HAP-1 (cell line): ENCODE measurements at regions not wholly inside any gene's neighbourhood (a gene's known extent, or its start where the extent isn't known, plus 50 kb on each side); places are given as distances from the start of the nearest gene placed in this dataset.

Experiments used
- DNase-seq, 2 experiments: peaks; one replicate each; pipeline ENCODE4 v3.0.0-alpha.2; 2016 to 2020; ENCODE audit warnings: low spot score in 2 of 2
- H3K27me3 ChIP-seq: fragments of 250-450 bp; sonication (Bioruptor Pico); 2 replicates; pipeline ENCODE4 v1.5.1; 2020; ENCODE audit warnings: low read depth, mild to moderate bottlenecking, moderate library complexity
- H3K36me3 ChIP-seq: fragments of 250-450 bp; sonication (Bioruptor Pico); replicated peaks from 2 replicates; pipeline ENCODE4 v1.5.1; 2020; ENCODE audit warnings: mild to moderate bottlenecking
- H3K4me1 ChIP-seq: fragments of 250-450 bp; sonication (Bioruptor Pico); 2 replicates; pipeline ENCODE4 v1.5.1; 2020; ENCODE audit warnings: mild to moderate bottlenecking
- H3K4me3 ChIP-seq: fragments of 250-450 bp; sonication (Bioruptor Pico); 2 replicates; pipeline ENCODE4 v1.5.1; 2020; ENCODE audit warnings: mild to moderate bottlenecking, moderate library complexity
- H3K9me3 ChIP-seq: fragments of 250-450 bp; sonication (Bioruptor Pico); 2 replicates; pipeline ENCODE4 v1.5.1; 2020; ENCODE audit warnings: mild to moderate bottlenecking, moderate library complexity
- in situ Hi-C: fragments of 300-500 bp; cut with MboI; formaldehyde crosslinking; loops from 3 replicates; pipeline ENCODE4 v1.14.3; 2020; ENCODE audit warnings: low sequenced_read_pairs, inconsistent platforms, mixed read lengths

DNA sequence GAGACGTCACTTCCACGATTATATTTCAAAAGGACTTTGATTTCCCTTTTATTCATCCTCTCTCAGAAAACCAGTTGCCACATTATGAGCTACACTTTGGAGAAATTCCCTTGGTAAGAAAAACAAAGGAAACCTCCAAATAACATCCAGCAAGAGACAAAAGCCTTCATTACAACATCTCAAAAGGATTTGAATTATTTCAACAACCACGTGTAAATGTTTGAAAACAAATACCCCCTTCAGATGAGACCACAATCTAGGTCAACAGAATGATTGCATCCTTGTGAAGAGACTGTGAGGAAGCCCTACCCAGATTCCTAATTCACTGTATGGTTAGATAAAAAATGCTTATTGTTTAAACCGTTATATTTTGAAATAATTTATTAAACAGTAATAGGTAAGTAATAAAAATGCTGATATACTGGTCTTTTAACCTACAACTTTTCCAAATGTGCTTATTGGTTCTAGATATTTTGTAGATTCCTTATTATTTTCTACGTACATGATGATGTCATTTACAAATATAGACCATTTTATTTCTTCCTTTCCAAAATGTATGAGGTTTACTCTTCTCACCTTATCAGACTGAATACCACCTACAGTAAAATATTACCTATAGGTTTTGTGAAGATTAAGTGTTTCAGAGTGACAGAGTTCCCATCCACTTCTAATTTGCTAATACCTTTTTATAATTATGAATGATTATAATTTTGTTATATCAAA lies 922.7 kb upstream of the CHAC2 start:
- Histone ChIP-seq H3K9me3 (no peaks in the 10 kb centered on the region), H3K4me1 (no peaks in the 10 kb centered on the region), H3K27me3 (no peaks in the 10 kb centered on the region), H3K4me3 (no peak overlapping the region), H3K36me3 (no peaks in the 10 kb centered on the region)
- no peak for DNase-seq
- in situ Hi-C loops: no loop called here

- no peaks in the 10 kb centered on the region for H3K9me3 ChIP-seq
- no peak overlapping the region for H3K4me3 ChIP-seq
- DNase-seq: no peak
- no peaks in the 10 kb centered on the region for H3K4me1 ChIP-seq
- H3K27me3 ChIP-seq: no peaks in the 10 kb centered on the region
- in situ Hi-C loops: no loop called here
- H3K36me3 ChIP-seq: no peaks in the 10 kb centered on the region
Measured at GRCh38 chr2:52835909-52836308, 931.7 kb upstream of the CHAC2 start.

GRCh38 chr2:52831216-52831615 lies 936.4 kb upstream of the CHAC2 start:
- Histone ChIP-seq H3K36me3 (no peaks in the 10 kb centered on the region), H3K9me3 (no peaks in the 10 kb centered on the region), H3K4me1 (no peaks in the 10 kb centered on the region), H3K4me3 (no peak overlapping the region), H3K27me3 (no peaks in the 10 kb centered on the region)
- DNase-seq: no peak
- in situ Hi-C loops: no loop called here

GRCh38 chr2:52828112-52828511 lies 939.5 kb upstream of the CHAC2 start:
- in situ Hi-C loops: no loop called here
- Histone ChIP-seq H3K27me3 (no peaks in the 10 kb centered on the region), H3K4me3 (no peak overlapping the region), H3K9me3 (no peaks in the 10 kb centered on the region), H3K36me3 (no peaks in the 10 kb centered on the region), H3K4me1 (peaks cover 4% of the 10 kb centered on the region; the same call in 1 of the 2 replicates)
- no peak for DNase-seq

DNA sequence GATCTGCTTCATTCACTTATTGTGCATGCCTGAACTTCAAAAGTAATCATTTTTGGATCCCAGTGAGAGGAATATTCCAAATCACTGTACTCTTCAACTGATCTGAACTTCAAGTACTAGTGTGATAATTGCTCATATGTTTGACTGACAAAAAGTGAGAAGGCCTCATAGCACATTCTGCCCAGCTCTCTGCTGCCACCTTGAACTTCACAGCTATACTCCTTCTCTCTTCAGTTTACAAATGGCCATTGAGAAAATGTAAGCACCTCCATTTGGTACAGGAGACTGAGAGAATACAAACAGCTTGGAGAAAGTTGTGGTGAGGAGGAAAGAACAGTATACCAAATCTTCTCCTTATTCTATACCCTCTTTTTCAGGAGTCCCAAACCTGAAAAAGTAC lies 946.0 kb upstream of the CHAC2 start:
- peak; percentile 4 to 8 for DNase-seq
- in situ Hi-C loops: no loop called here

GRCh38 chr2:52818958-52819357 lies 948.6 kb upstream of the CHAC2 start:
- Histone ChIP-seq H3K4me1 (peaks cover 4% of the 10 kb centered on the region; the same call in 1 of the 2 replicates), H3K4me3 (no peak overlapping the region), H3K27me3 (no peaks in the 10 kb centered on the region), H3K9me3 (no peaks in the 10 kb centered on the region), H3K36me3 (no peaks in the 10 kb centered on the region)
- DNase-seq: no peak
- in situ Hi-C loops: no loop called here

More for the DNA sequence above, 946.0 kb upstream of the CHAC2 start:
- no peaks in the 10 kb centered on the region for H3K27me3 ChIP-seq
- H3K4me3 ChIP-seq: no peak overlapping the region
- H3K9me3 ChIP-seq: no peaks in the 10 kb centered on the region
- H3K4me1 ChIP-seq: peaks cover 4% of the 10 kb centered on the region; the same call in 1 of the 2 replicates
- H3K36me3 ChIP-seq: no peaks in the 10 kb centered on the region

GRCh38 chr2:52810460-52810859 lies 957.1 kb upstream of the CHAC2 start:
- DNase-seq: peak in 1 of 2 experiments; percentile 3

DNA sequence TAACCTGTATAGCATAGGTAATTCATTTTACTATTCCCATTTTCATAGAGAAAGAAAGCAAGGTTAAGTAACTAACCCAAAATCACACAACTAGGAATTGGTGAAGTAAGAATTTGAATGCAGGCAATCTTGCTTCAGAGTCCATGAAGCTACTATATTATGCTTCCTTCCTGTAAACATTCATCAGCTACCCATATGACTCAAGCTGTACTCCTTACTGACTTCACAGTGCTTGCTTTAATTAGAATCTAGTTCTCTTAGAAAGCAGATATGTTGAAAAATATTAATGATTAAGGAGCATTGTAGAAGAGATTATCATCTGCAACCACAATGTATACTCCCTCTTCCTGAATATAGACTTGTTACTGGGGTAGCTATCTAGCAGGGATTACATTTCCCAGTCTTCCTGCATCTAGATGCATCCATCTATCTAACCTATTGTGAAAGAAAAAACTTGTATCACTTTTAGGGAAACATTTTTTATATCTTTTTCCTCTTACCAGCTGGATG lies 961.6 kb upstream of the CHAC2 start:
- in situ Hi-C loops: no loop called here
- no peaks in the 10 kb centered on the region for H3K9me3 ChIP-seq
- H3K27me3 ChIP-seq: no peaks in the 10 kb centered on the region

More at GRCh38 chr2:52810460-52810859, 957.1 kb upstream of the CHAC2 start:
- no peaks in the 10 kb centered on the region for H3K4me1 ChIP-seq
- H3K9me3 ChIP-seq: no peaks in the 10 kb centered on the region
- no peak overlapping the region for H3K4me3 ChIP-seq
- H3K36me3 ChIP-seq: no peaks in the 10 kb centered on the region
- H3K27me3 ChIP-seq: no peaks in the 10 kb centered on the region
- in situ Hi-C loops: no loop called here

GRCh38 chr2:52794581-52794980 lies 973.0 kb upstream of the CHAC2 start:
- Histone ChIP-seq H3K9me3 (no peaks in the 10 kb centered on the region), H3K4me3 (no peak overlapping the region), H3K36me3 (no peaks in the 10 kb centered on the region), H3K4me1 (no peaks in the 10 kb centered on the region), H3K27me3 (no peaks in the 10 kb centered on the region)
- DNase-seq: no peak
- in situ Hi-C loops: no loop called here

More for the DNA sequence above, 961.6 kb upstream of the CHAC2 start:
- DNase-seq: no peak
- H3K36me3 ChIP-seq: no peaks in the 10 kb centered on the region
- no peaks in the 10 kb centered on the region for H3K4me1 ChIP-seq
- no peak overlapping the region for H3K4me3 ChIP-seq

DNA sequence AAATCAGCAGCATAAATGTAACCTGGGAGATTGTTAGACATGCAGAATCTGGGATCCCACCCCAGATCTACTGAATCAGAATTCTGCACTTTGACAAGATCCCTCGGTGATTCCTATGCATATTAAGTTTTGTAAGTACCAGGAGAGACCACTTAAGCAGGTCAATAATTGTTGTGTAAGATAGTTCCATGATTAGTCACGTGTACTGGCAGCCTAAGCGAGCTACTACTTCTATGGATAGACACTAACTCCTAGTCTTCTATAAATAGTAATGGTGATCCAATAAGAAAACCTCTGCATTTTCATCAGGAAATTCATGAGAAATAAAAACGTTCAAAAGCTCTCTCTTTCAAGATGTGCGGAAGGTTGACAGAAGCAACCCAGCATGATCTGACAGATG lies 988.2 kb upstream of the CHAC2 start:
- in situ Hi-C loops: no loop called here
- H3K36me3 ChIP-seq: no peaks in the 10 kb centered on the region

DNA sequence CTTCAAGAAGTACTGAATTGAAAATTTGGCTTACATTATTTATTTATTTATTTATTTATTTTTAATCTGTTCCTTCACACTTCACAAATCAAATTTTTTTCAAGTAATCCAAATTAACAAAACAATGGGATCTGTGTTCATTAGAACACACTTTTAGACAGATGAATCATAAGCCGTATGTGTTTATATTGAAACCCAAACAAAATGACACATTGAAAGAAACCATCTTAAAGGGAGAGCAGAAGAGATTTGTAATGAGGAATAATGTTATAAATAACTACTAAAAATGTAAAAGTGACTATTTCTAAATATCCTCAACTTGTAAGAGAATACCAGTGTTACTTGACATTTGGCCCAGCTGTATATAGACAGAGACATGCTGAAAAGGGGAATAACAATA lies 991.0 kb upstream of the CHAC2 start:
- no peak overlapping the region for H3K4me3 ChIP-seq
- H3K27me3 ChIP-seq: no peaks in the 10 kb centered on the region
- in situ Hi-C loops: no loop called here
- DNase-seq: no peak
- H3K9me3 ChIP-seq: no peaks in the 10 kb centered on the region
- H3K36me3 ChIP-seq: no peaks in the 10 kb centered on the region
- no peaks in the 10 kb centered on the region for H3K4me1 ChIP-seq

More for the DNA sequence above, 988.2 kb upstream of the CHAC2 start:
- no peaks in the 10 kb centered on the region for H3K4me1 ChIP-seq
- DNase-seq: no peak
- no peaks in the 10 kb centered on the region for H3K27me3 ChIP-seq
- no peak overlapping the region for H3K4me3 ChIP-seq
- H3K9me3 ChIP-seq: no peaks in the 10 kb centered on the region

DNA sequence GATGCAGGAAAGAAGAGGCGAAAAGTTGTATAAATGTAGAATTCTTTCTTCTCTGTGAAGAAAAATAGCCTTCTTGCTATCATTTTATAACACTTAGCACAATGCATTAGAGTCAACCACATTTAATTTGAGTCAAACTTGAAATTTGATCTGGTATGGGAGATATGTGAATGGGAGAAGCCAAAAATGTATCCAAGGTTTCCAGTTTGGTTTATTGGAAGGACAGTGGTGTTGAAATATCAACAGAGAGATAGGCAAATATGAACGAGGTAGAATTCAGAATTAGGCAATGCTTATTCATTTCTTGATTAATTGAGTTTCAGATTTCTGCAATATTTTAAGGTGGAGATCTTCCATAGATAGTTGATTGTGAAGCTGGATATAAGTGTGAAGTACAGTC lies 991.9 kb upstream of the CHAC2 start:
- no peak for DNase-seq
- Histone ChIP-seq H3K9me3 (no peaks in the 10 kb centered on the region), H3K4me1 (no peaks in the 10 kb centered on the region), H3K4me3 (no peak overlapping the region), H3K27me3 (no peaks in the 10 kb centered on the region), H3K36me3 (no peaks in the 10 kb centered on the region)
- in situ Hi-C loops: no loop called here

GRCh38 chr2:52765735-52766134 lies 1001.9 kb upstream of the CHAC2 start:
- Histone ChIP-seq H3K36me3 (no peaks in the 10 kb centered on the region), H3K27me3 (no peaks in the 10 kb centered on the region), H3K9me3 (no peaks in the 10 kb centered on the region), H3K4me1 (no peaks in the 10 kb centered on the region), H3K4me3 (no peak overlapping the region)
- no peak for DNase-seq
- in situ Hi-C loops: no loop called here

DNA sequence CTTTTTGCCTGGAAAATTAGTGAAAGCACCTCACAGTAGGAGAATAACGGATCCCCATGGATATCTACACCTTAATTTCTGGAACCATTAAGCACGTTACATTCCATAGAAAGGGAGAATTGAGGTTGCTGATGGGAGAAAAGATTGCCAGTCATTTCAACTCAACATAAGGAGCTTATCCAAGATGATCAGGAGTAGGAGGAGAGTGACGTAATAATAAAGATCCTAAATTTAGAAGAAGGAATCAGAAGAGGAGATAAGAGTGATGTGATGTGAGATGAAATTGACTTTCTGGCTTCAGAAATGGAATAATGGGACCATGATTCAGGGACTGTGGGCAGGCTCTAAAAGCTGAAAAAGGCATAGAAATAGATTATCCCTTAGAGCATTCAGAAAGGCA lies 1017.8 kb upstream of the CHAC2 start:
- no peak for DNase-seq
- H3K9me3 ChIP-seq: no peaks in the 10 kb centered on the region
- in situ Hi-C loops: no loop called here
- H3K4me3 ChIP-seq: no peak overlapping the region
- no peaks in the 10 kb centered on the region for H3K36me3 ChIP-seq
- H3K27me3 ChIP-seq: no peaks in the 10 kb centered on the region
- H3K4me1 ChIP-seq: no peaks in the 10 kb centered on the region

- H3K4me3 ChIP-seq: no peak overlapping the region
- no peaks in the 10 kb centered on the region for H3K4me1 ChIP-seq
- no peak for DNase-seq
- no peaks in the 10 kb centered on the region for H3K36me3 ChIP-seq
- H3K27me3 ChIP-seq: no peaks in the 10 kb centered on the region
- H3K9me3 ChIP-seq: no peaks in the 10 kb centered on the region
- in situ Hi-C loops: no loop called here
Measured at GRCh38 chr2:52745144-52745543, 1022.5 kb upstream of the CHAC2 start.
